ACC112 (cell line): ENCODE measurements at regions not wholly inside any gene's neighbourhood (a gene's known extent, or its start where the extent isn't known, plus 50 kb on each side); places are given as distances from the start of the nearest gene placed in this dataset.
A peak's percentile ranks its signal among the peaks of the same experiment; 100 is the strongest.

Experiments
- H2AFZ ChIP-seq: fragments of 200-600 bp; sonication (generic); one replicate; pipeline ENCODE4 v1.6.0; 2017; ENCODE audit warnings: antibody characterized with exemption, low read length; ENCODE audit not compliant: unreplicated experiment
- H3K27ac ChIP-seq: fragments of 200-600 bp; sonication (generic); 2 replicates; pipeline ENCODE4 v1.5.1; 2014; ENCODE audit warnings: low read depth, mild to moderate bottlenecking, antibody characterized with exemption, low read length, moderate library complexity
- H3K27me3 ChIP-seq: fragments of 200-600 bp; sonication (generic); 2 replicates; pipeline ENCODE4 v1.6.1; 2014; ENCODE audit warnings: mild to moderate bottlenecking, antibody characterized with exemption, low read length, moderate library complexity, mixed read lengths; ENCODE audit not compliant: insufficient read depth
- H3K36me3 ChIP-seq: fragments of 200-600 bp; sonication (generic); 2 replicates; pipeline ENCODE4 v1.6.1; 2016; ENCODE audit warnings: mild to moderate bottlenecking, antibody characterized with exemption, low read length, moderate library complexity, mixed read lengths; ENCODE audit not compliant: insufficient read depth
- H3K4me1 ChIP-seq: fragments of 200-600 bp; sonication (generic); one replicate; pipeline ENCODE4 v1.6.1; 2016; ENCODE audit warnings: low read length, mixed read lengths; ENCODE audit not compliant: insufficient read depth, unreplicated experiment, control insufficient read depth
- H3K4me3 ChIP-seq: fragments of 200-600 bp; sonication (generic); 2 replicates; pipeline ENCODE4 v1.5.1; 2014; ENCODE audit warnings: mild to moderate bottlenecking, low read depth, low read length
- H3K79me2 ChIP-seq: fragments of 200-600 bp; sonication (generic); one replicate; pipeline ENCODE4 v1.6.0; 2016; ENCODE audit warnings: low read length; ENCODE audit not compliant: control insufficient read depth, unreplicated experiment, insufficient read depth

GRCh38 chr5:74232276-74232675 lies 408.3 kb downstream of the ENC1 start:
- Histone ChIP-seq H3K27me3 (no peaks in the 10 kb centered on the region), H3K79me2 (no peaks in the 10 kb centered on the region), H3K27ac (peak overlapping the region; percentile 19; the same call in 1 of the 2 replicates), H3K4me1 (peaks cover 25% of the 10 kb centered on the region), H3K36me3 (no peaks in the 10 kb centered on the region), H3K4me3 (no peak overlapping the region), H2AFZ (no peak overlapping the region)

- Histone ChIP-seq H2AFZ (no peak overlapping the region), H3K36me3 (no peaks in the 10 kb centered on the region), H3K27me3 (no peaks in the 10 kb centered on the region), H3K4me1 (peaks cover 25% of the 10 kb centered on the region), H3K27ac (0 out of 2 replicates have a peak overlapping the region, but pooled peaks have one; percentile 19), H3K79me2 (no peaks in the 10 kb centered on the region), H3K4me3 (no peak overlapping the region)
Measured at GRCh38 chr5:74231697-74232096, 408.8 kb downstream of the ENC1 start.

- peaks cover 4% of the 10 kb centered on the region for H3K4me1 ChIP-seq
- no peak overlapping the region for H3K27ac ChIP-seq
- no peaks in the 10 kb centered on the region for H3K79me2 ChIP-seq
- H3K27me3 ChIP-seq: no peaks in the 10 kb centered on the region
- no peak overlapping the region for H2AFZ ChIP-seq
- no peaks in the 10 kb centered on the region for H3K36me3 ChIP-seq
- no peak overlapping the region for H3K4me3 ChIP-seq
Measured at GRCh38 chr5:74226716-74227485, 413.6 kb downstream of the ENC1 start.

GRCh38 chr5:74225587-74225986 lies 414.9 kb downstream of the ENC1 start:
- Histone ChIP-seq H3K79me2 (no peaks in the 10 kb centered on the region), H3K4me3 (no peak overlapping the region), H3K36me3 (no peaks in the 10 kb centered on the region), H3K27me3 (no peaks in the 10 kb centered on the region), H3K27ac (no peak overlapping the region), H2AFZ (no peak overlapping the region), H3K4me1 (no peaks in the 10 kb centered on the region)

GRCh38 chr5:74224331-74224730 lies 416.2 kb downstream of the ENC1 start:
- H2AFZ ChIP-seq: no peak overlapping the region
- H3K27ac ChIP-seq: no peak overlapping the region
- no peaks in the 10 kb centered on the region for H3K4me1 ChIP-seq

GRCh38 chr5:74222806-74223205 lies 417.7 kb downstream of the ENC1 start:
- Histone ChIP-seq H3K4me3 (no peak overlapping the region), H3K27ac (no peak overlapping the region), H3K4me1 (no peaks in the 10 kb centered on the region), H3K79me2 (no peaks in the 10 kb centered on the region), H3K36me3 (no peaks in the 10 kb centered on the region), H2AFZ (no peak overlapping the region), H3K27me3 (no peaks in the 10 kb centered on the region)

More at GRCh38 chr5:74224331-74224730, 416.2 kb downstream of the ENC1 start:
- H3K79me2 ChIP-seq: no peaks in the 10 kb centered on the region
- H3K36me3 ChIP-seq: no peaks in the 10 kb centered on the region
- no peak overlapping the region for H3K4me3 ChIP-seq
- no peaks in the 10 kb centered on the region for H3K27me3 ChIP-seq

- H3K36me3 ChIP-seq: no peaks in the 10 kb centered on the region
- H2AFZ ChIP-seq: no peak overlapping the region
- H3K27me3 ChIP-seq: no peaks in the 10 kb centered on the region
- H3K79me2 ChIP-seq: no peaks in the 10 kb centered on the region
- no peak overlapping the region for H3K27ac ChIP-seq
- H3K4me3 ChIP-seq: no peak overlapping the region
- H3K4me1 ChIP-seq: no peaks in the 10 kb centered on the region
Measured at GRCh38 chr5:74221413-74221812, 419.1 kb downstream of the ENC1 start.

GRCh38 chr5:74216012-74216411 lies 424.5 kb downstream of the ENC1 start:
- H2AFZ ChIP-seq: no peak overlapping the region
- 0 out of 2 replicates have a peak, but pooled peaks cover 4% of the 10 kb centered on the region for H3K27me3 ChIP-seq

GRCh38 chr5:74212336-74212735 lies 428.2 kb downstream of the ENC1 start:
- 0 out of 2 replicates have a peak, but pooled peaks cover 4% of the 10 kb centered on the region for H3K27me3 ChIP-seq
- H3K4me3 ChIP-seq: no peak overlapping the region

More at GRCh38 chr5:74216012-74216411, 424.5 kb downstream of the ENC1 start:
- no peaks in the 10 kb centered on the region for H3K36me3 ChIP-seq
- no peaks in the 10 kb centered on the region for H3K4me1 ChIP-seq
- H3K27ac ChIP-seq: no peak overlapping the region
- no peaks in the 10 kb centered on the region for H3K79me2 ChIP-seq
- no peak overlapping the region for H3K4me3 ChIP-seq

GRCh38 chr5:74209571-74209970 lies 431.0 kb downstream of the ENC1 start:
- peaks cover 4% of the 10 kb centered on the region for H3K4me1 ChIP-seq

More at GRCh38 chr5:74212336-74212735, 428.2 kb downstream of the ENC1 start:
- Histone ChIP-seq H3K4me1 (no peaks in the 10 kb centered on the region), H2AFZ (no peak overlapping the region), H3K36me3 (no peaks in the 10 kb centered on the region), H3K79me2 (no peaks in the 10 kb centered on the region), H3K27ac (no peak overlapping the region)

More at GRCh38 chr5:74209571-74209970, 431.0 kb downstream of the ENC1 start:
- Histone ChIP-seq H3K27me3 (no peaks in the 10 kb centered on the region), H3K79me2 (no peaks in the 10 kb centered on the region), H3K4me3 (no peak overlapping the region), H2AFZ (no peak overlapping the region), H3K27ac (no peak overlapping the region), H3K36me3 (no peaks in the 10 kb centered on the region)
